GM12864 (cell line): ENCODE measurements at regions not wholly inside any gene's neighbourhood (a gene's known extent, or its start where the extent isn't known, plus 50 kb on each side); places are given as distances from the start of the nearest gene placed in this dataset.
"Not testable (repeated sequence)": the region's sequence is repeated elsewhere in the genome, so short reads cannot be mapped to it uniquely, and the experiment has no call there.

Experiments used
- DNase-seq: peaks from one replicate; pipeline ENCODE4 v3.0.0-alpha.2; 2011; ENCODE audit warnings: low read depth
- H3K4me3 ChIP-seq: 2 replicates; pipeline ENCODE4 v1.5.1; 2011; ENCODE audit warnings: mild to moderate bottlenecking, low read depth, low read length, control low read depth
- TF ChIP-seq, protein P1 (sequence below): IDR thresholded peaks from 2 replicates; pipeline ENCODE4 v1.5.1; 2011; ENCODE audit warnings: low read depth, mild to moderate bottlenecking, moderate library complexity, low read length, control low read depth, inconsistent platforms; ENCODE audit errors: missing control alignments

DNA sequence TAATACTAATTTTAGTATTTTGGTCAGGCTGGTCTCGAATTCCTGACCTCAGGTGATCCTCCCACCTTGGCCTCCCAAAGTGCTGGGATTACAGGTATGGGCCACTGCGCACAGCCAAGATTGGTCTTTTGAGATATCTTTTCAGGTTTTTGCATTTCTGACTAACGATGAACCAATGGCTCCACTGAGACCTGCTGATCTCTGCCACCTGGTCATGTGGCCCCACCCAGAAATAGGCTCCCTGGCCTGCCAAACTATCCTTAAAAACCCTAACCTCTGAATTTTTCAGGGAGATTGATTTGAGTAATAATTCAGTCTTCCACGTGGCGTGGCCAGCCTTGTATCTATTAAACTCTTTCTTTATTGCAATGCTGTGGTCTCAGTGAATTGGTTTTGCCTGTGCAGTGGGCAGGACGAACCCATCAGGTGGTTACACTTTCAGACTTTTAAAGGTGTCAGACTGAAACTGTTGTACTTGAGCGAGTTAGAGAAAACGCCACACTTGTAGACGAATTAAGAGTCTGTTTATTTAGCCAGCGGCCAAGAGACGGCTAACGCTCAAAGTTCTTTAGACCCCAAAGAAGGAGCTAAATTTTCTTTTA lies 85.8 kb upstream of the MSH6 start:
- TF ChIP-seq, protein P1, sequence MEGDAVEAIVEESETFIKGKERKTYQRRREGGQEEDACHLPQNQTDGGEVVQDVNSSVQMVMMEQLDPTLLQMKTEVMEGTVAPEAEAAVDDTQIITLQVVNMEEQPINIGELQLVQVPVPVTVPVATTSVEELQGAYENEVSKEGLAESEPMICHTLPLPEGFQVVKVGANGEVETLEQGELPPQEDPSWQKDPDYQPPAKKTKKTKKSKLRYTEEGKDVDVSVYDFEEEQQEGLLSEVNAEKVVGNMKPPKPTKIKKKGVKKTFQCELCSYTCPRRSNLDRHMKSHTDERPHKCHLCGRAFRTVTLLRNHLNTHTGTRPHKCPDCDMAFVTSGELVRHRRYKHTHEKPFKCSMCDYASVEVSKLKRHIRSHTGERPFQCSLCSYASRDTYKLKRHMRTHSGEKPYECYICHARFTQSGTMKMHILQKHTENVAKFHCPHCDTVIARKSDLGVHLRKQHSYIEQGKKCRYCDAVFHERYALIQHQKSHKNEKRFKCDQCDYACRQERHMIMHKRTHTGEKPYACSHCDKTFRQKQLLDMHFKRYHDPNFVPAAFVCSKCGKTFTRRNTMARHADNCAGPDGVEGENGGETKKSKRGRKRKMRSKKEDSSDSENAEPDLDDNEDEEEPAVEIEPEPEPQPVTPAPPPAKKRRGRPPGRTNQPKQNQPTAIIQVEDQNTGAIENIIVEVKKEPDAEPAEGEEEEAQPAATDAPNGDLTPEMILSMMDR: no peak
- no peak overlapping the region; the same call in 1 of the 2 replicates for H3K4me3 ChIP-seq
- peak; percentile 62 for DNase-seq

DNA sequence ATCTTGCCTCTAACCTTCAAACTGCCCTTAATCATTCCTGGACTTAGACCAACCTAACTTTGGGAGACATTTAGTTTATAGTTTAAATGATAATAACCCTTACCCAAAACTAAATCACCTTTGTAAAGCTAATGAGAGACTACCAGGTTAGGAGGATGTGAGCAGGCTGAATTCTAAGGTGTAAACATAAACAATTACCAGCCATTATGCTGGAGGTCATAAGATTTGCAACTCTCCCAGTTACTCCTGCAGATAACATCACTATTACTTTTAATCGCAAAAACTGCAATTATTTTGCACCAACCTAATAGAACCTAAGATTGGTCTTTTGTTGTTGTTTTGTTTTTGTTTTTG lies 86.5 kb upstream of the MSH6 start:
- TF ChIP-seq, protein P1: no peak
- DNase-seq: no peak
- no peak overlapping the region for H3K4me3 ChIP-seq

DNA sequence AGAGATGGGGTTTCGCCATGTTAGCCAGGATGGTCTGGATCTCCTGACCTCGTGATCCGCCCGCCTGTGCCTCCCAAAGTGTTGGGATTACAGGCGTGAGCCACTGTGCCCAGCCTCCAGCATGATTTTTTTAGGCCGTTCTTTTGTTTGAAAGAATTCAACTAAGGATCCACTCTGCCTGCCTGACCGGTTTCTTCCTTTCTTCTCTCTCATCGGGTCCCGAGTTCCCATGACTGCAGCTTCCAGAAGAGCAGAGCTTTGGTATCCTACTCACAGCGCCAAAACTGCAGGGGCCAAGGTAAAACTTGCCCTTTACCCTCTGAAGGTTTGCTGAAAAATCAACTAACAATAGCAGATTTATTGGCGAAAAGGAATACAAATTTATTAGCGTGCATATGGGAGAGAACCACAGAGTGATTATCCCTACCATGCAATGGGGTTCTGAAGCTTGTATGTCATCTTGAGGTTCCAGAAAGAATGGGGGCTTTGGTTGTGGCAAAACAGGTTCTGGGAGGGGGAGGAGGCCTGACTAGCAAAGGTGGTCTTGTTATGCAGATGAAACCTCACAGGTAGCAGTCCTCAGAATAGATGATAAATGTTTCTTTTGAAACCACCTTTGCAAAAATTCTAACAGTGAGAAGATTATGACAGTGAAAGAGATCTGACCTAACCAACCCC lies 87.0 kb upstream of the MSH6 start:
- TF ChIP-seq, protein P1: no peak
- H3K4me3 ChIP-seq: no peak overlapping the region
- no peak for DNase-seq

DNA sequence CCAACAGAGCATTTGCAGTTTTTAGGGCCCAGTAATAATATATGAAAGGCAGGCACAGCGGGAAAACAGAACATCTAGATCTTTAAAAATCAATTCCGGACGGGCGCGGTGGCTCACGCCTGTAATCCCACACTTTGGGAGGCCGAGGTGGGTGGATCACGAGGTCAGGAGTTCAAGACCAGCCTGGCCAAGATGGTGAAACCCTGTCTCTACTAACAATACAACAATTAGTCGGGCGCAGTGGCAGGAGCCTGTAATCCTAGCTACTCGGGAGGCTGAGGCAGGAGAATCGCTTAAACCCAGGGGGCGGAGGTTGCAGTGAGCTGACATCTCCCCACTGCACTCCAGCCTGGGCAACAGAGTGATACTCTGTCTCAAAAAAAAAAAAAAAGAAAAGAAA lies 88.5 kb upstream of the MSH6 start:
- H3K4me3 ChIP-seq, DNase-seq: not testable (repeated sequence)

DNA sequence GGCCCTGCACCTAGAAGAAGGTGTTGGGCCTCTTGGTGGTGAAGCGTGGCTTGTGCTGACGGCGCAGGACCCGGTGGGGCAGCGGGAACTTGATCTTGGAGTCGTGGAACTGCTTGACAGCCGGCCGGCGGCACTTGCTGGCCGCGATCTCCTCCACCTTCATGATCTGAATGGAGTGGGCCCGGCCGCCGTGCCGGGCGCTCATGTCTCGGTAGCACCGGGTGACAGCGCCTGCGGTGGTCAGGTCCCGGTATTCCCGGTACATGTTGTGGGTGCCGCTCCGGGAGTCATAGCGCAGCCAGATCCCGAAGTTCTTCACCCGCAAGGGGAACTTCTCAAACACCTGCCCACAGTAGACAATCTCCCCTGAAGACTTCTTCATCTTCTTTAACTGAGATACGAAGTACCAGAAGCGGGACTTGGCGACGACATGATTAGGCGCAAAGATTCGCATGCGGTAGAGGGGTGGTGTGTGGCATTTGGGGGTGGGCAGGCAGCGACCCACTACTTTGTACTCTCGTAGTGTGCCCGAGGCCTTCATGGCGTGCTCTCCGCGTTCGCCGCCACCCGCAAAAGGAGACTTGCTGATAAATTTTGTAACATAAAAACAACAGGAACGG lies 92.1 kb upstream of the MSH6 start:
- not testable (repeated sequence) for H3K4me3 ChIP-seq, DNase-seq

DNA sequence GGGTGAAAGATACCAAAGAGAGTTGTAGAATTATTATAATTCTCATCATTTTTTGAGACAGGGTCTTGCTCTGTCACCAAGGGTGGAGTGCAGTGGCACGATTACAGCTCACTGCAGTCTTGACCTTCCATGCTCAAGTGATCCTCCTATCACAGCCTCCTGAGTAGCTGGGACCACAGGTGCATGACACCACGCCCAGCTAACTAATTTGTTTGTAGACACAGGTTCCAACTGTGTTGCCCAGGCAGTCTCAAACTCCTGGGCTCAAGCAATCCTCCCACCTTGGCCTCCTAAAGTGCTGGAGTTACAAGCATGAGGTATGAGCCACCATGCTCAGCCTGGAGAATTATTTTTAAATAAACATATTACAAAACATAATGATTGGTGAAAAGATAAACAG lies 92.8 kb upstream of the MSH6 start:
- H3K4me3 ChIP-seq: no peak overlapping the region
- TF ChIP-seq, protein P1: no peak
- DNase-seq: no peak

DNA sequence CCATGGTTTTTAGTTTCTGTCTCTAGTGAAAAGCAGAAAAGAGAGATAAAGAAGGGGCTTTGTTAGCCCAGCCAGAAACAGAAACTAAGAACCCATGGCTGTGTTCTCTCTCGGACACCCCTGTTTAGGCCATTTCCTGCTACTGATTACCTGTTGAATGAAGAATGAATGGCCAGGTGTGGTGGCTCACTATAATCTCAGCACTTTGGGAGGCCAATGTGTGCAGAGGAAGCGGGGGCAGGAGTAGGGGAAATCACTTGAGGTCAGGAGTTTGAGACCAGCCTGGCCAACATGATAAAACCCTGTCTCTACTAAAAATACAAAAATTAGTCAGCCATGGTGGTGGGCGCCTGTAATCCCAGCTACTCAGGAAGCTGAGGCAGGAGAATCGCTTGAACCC lies 93.8 kb upstream of the MSH6 start:
- H3K4me3 ChIP-seq: not testable (repeated sequence)
- peak; percentile 63 for DNase-seq

DNA sequence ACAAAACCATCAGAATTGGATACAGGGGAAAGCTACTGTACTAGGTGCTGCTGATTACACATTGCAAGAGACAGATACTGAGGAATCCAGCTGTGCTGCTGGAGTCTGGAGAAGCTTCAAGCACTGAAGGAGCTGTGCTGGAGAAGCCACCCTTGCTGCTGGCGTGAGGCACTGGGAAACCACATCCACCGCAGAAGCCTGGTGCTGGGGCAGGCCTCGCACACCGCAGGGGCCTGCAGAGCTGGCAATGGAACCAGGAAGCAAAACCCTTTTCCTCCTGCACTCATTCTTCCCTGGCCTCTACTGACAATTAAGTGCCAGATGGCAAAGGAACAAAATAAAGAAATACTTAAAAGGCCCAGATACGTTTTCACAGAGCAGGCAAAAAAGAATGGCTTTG lies 94.4 kb upstream of the MSH6 start:
- peak; percentile 30 for DNase-seq
- no peak overlapping the region for H3K4me3 ChIP-seq
- TF ChIP-seq, protein P1: no peak
